NT2/D1 (cell line): ENCODE measurements at regions not wholly inside any gene's neighbourhood (a gene's known extent, or its start where the extent isn't known, plus 50 kb on each side); places are given as distances from the start of the nearest gene placed in this dataset.

Experiments
- DNase-seq: peaks from one replicate; pipeline ENCODE4 v3.0.0-alpha.2; 2011; ENCODE audit warnings: low read depth, low spot score
- H3K27me3 ChIP-seq: 2 replicates; pipeline ENCODE4 v1.6.0; 2011; ENCODE audit warnings: mild to moderate bottlenecking; ENCODE audit not compliant: insufficient read length, insufficient read depth
- H3K36me3 ChIP-seq: 2 replicates; pipeline ENCODE4 v1.6.1; 2011; ENCODE audit warnings: mild to moderate bottlenecking, low read length, mixed read lengths; ENCODE audit not compliant: insufficient read depth, insufficient read length
- H3K4me1 ChIP-seq: 2 replicates; pipeline ENCODE4 v1.5.1; 2011; ENCODE audit not compliant: insufficient read depth, insufficient read length
- H3K4me3 ChIP-seq: 2 replicates; pipeline ENCODE4 v1.5.1; 2011; ENCODE audit warnings: low read depth; ENCODE audit not compliant: insufficient read length
- H3K9ac ChIP-seq: 2 replicates; pipeline ENCODE4 v1.6.0; 2011; ENCODE audit warnings: low read depth; ENCODE audit not compliant: insufficient read length
- H3K9me3 ChIP-seq: 2 replicates; pipeline ENCODE4 v1.5.1; 2011; ENCODE audit warnings: mild to moderate bottlenecking, low read length; ENCODE audit not compliant: insufficient read depth
- SUZ12 ChIP-seq: IDR thresholded peaks from 2 replicates; pipeline ENCODE4 v1.6.1; 2011; ENCODE audit not compliant: insufficient read length, insufficient read depth; ENCODE audit errors: extremely low read depth
- YY1 ChIP-seq: IDR thresholded peaks from 2 replicates; pipeline ENCODE4 v1.6.1; 2011; ENCODE audit not compliant: insufficient read length, insufficient read depth
- ZNF274 ChIP-seq: IDR thresholded peaks from 2 replicates; pipeline ENCODE4 v1.6.1; 2011; ENCODE audit warnings: mild to moderate bottlenecking, low read depth, low read length

DNA sequence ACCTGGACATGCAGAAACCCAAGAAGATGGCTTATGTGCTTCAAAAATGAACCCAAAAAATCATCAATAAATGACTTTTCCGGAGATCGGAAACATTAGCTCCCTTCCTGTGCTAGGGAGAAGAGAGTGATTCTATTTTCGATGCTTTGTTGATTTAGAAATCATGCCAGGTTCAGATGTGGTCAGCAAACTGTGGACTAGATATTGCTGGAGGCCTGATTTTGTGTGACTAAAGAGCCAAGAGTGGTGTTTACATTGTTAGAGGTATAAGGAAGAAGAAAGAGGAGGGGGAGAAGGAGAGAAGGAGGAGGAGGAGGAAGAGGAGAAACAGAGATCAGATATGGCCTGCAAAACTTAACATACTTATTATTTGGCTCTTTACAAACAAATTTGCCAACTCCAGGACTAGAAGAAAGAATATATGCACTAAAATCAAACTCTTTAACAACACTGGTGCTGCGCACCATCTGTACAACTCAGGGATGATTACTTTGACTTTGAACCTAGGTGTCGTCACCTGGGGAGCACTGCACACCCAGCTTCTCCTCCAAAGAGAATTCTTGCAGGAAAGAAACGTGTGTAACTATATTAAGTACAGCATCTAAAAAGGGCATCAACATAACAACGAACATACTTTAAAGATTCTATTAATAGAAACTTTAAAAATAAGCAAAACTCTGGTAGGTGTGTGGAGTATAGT, 664.9 kb upstream of the LCORL start:
- DNase-seq, result no peak

DNA sequence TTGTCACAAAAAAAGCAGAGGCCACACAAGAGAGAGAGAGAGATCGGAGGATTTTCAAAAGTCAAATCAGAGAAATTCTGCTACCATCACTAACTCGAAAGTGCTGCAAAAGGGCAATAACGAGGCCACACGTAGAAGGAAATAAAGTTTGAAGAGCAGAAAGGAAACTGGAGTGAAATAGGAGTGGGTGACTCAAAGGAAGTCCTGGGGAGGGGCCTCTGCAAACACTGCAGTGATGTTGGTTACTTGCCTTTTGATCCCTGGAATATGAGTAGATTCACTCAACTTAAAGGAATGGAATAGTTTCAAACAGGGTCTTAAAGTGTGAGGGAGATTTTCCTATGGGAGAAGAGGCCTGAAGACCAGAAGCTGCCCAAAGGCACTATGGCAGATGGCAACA, 663.4 kb upstream of the LCORL start:
- Histone ChIP-seq H3K9me3 (0 out of 2 replicates have a peak, but pooled peaks cover 12% of the 10 kb centered on the region), H3K4me1 (no peaks in the 10 kb centered on the region), H3K9ac (no peak overlapping the region), H3K27me3 (no peaks in the 10 kb centered on the region), H3K4me3 (no peak overlapping the region), H3K36me3 (no peaks in the 10 kb centered on the region)
- TF ChIP-seq YY1 (no peak), SUZ12 (no peak), ZNF274 (no peak)
- DNase-seq, result no peak

More for the DNA sequence above, 664.9 kb upstream of the LCORL start:
- Histone ChIP-seq H3K36me3 (no peaks in the 10 kb centered on the region), H3K9ac (no peak overlapping the region), H3K27me3 (no peaks in the 10 kb centered on the region), H3K9me3 (0 out of 2 replicates have a peak, but pooled peaks cover 12% of the 10 kb centered on the region), H3K4me1 (peaks cover 2% of the 10 kb centered on the region), H3K4me3 (no peak overlapping the region)
- TF ChIP-seq SUZ12, result no peak

DNA sequence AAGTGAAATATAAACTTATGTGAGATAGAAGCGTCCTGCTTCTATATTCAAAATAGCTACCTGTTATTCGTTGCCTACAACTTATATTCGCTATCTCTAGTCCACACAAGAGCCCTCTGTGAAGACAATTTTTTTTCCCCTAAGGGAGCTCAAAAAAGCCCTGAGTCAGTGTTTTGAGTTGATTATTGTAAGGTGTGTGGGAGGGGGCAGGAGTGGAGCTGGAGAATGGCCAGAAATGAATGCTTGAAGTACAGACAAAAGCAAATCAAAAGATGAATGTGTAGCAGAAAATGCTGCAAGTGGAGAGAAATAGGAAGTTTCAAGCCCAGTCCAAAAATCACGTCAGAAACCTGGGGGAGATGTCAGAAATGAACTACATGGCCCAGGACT, 655.0 kb upstream of the LCORL start:
- Histone ChIP-seq H3K36me3 (no peaks in the 10 kb centered on the region), H3K27me3 (no peaks in the 10 kb centered on the region), H3K9me3 (no peaks in the 10 kb centered on the region), H3K4me1 (no peaks in the 10 kb centered on the region), H3K4me3 (no peak overlapping the region), H3K9ac (no peak overlapping the region)
- TF ChIP-seq ZNF274, result no peak
- no peak for TF ChIP-seq SUZ12
- no peak for TF ChIP-seq YY1
- DNase-seq, result no peak

- Histone ChIP-seq H3K9me3 (no peaks in the 10 kb centered on the region), H3K4me3 (no peak overlapping the region), H3K9ac (no peak overlapping the region), H3K36me3 (no peaks in the 10 kb centered on the region), H3K27me3 (no peaks in the 10 kb centered on the region), H3K4me1 (no peaks in the 10 kb centered on the region)
- no peak for DNase-seq
- TF ChIP-seq ZNF274 (no peak), YY1 (no peak), SUZ12 (no peak)
These were observed 654.3 kb upstream of the LCORL start for GRCh38 chr4:18675586-18676525.

DNA sequence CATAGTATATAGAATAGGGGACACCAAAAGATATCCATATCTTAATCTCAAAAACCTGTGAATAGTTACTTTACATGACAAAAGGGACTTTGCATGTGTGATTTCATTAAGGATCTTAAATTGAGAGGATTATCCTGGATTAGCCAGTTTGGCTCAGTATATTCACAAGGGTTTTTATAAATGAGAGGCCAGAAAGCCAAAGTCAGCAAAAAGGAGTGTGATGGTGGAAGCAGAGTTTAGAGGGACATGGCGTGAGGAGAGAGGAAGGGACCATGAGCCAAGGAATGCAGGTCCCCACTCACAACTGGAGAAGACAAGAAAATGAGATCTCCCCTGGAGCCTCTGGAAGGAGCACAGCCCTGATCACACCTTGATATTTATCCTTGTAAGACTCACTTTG, 648.5 kb upstream of the LCORL start:
- Histone ChIP-seq H3K9me3 (no peaks in the 10 kb centered on the region), H3K4me1 (no peaks in the 10 kb centered on the region), H3K4me3 (no peak overlapping the region), H3K9ac (no peak overlapping the region), H3K36me3 (no peaks in the 10 kb centered on the region), H3K27me3 (no peaks in the 10 kb centered on the region)
- TF ChIP-seq SUZ12, result no peak
- TF ChIP-seq YY1, result no peak
- no peak for TF ChIP-seq ZNF274
- no peak for DNase-seq

DNA sequence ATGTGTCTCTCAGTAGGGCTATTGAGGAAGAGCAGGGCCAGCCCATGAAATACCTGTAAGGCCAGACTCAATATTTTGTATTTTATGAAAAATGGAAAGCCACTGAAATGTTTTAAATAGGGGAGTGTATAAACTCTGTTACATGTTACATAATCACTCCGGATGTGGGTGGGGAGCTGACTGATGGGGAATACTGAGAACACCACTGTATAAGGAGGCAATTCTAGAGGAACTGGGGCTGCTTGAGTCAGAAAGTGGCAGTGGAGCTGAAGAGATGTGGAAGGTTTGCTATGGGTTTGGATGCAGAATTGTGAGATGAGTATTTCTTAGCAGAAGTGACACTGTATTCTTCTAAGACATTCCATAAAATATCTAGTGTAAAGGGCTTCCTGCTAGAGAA, 647.8 kb upstream of the LCORL start:
- Histone ChIP-seq H3K4me1 (no peaks in the 10 kb centered on the region), H3K27me3 (no peaks in the 10 kb centered on the region), H3K9me3 (no peaks in the 10 kb centered on the region), H3K36me3 (no peaks in the 10 kb centered on the region), H3K9ac (no peak overlapping the region), H3K4me3 (no peak overlapping the region)
- no peak for DNase-seq
- TF ChIP-seq YY1 (no peak), ZNF274 (no peak), SUZ12 (no peak)

- no peak for TF ChIP-seq YY1
- H3K4me1 ChIP-seq, result no peaks in the 10 kb centered on the region
- no peak for DNase-seq
- no peak overlapping the region for H3K9ac ChIP-seq
- no peak overlapping the region for H3K4me3 ChIP-seq
- H3K9me3 ChIP-seq, result no peaks in the 10 kb centered on the region
- no peaks in the 10 kb centered on the region for H3K27me3 ChIP-seq
- H3K36me3 ChIP-seq, result no peaks in the 10 kb centered on the region
These were observed 644.8 kb upstream of the LCORL start for GRCh38 chr4:18666322-18666721.
